ENCODE measurements at regions not wholly inside any gene's neighbourhood (a gene's known extent, or its start where the extent isn't known, plus 50 kb on each side); places are given as distances from the start of the nearest gene placed in this dataset.

DNA sequence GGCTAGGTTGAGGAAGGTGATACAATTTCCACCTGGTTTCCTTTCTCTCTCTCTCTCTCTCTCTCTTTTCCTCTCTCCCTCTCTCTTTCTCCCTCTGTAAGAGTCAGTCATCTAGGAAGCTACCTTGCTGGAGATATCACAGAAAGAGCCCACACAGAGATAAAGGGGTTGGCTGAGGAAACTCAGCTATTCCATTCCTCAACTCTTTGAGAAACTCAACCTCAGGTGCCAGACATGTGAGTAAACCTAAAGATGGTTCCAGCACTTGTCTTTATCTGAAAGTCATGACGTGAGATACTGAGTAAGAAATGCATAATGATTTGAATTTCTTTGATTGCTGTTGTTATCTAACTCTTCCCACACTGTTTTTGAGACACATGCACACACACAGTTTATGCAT lies 564.0 kb downstream of the SPOCK3 start (continued):
- TF ChIP-seq MAFK (IDR thresholded peaks at IDR 0.05; ENCODE audit: partially characterized antibody) = no peak
- TF ChIP-seq HOXB5 (CRISPR knock-in tag; IDR thresholded peaks at IDR 0.05) = no peak
- no peak for TF ChIP-seq ESRRA (IDR thresholded peaks at IDR 0.05; ENCODE audit: borderline replicate concordance, low read length)
- TF ChIP-seq, protein P1, sequence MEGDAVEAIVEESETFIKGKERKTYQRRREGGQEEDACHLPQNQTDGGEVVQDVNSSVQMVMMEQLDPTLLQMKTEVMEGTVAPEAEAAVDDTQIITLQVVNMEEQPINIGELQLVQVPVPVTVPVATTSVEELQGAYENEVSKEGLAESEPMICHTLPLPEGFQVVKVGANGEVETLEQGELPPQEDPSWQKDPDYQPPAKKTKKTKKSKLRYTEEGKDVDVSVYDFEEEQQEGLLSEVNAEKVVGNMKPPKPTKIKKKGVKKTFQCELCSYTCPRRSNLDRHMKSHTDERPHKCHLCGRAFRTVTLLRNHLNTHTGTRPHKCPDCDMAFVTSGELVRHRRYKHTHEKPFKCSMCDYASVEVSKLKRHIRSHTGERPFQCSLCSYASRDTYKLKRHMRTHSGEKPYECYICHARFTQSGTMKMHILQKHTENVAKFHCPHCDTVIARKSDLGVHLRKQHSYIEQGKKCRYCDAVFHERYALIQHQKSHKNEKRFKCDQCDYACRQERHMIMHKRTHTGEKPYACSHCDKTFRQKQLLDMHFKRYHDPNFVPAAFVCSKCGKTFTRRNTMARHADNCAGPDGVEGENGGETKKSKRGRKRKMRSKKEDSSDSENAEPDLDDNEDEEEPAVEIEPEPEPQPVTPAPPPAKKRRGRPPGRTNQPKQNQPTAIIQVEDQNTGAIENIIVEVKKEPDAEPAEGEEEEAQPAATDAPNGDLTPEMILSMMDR (IDR thresholded peaks at IDR 0.05) = no peak
- no peak for TF ChIP-seq CBX8 (IDR thresholded peaks at IDR 0.05)
- TF ChIP-seq SREBF2 (IDR thresholded peaks at IDR 0.05) = no peak

GRCh38 chr4:166673911-166674310 lies 560.4 kb downstream of the SPOCK3 start:
- Histone ChIP-seq H3K4me1 (no peaks in the 10 kb centered on the region), H3K27ac (no peak overlapping the region), H3K9me3 (no peaks in the 10 kb centered on the region), H3K4me2 (no peak overlapping the region), H3K4me3 (no peak overlapping the region)
- ChIA-PET POLR2A (no interaction called here), CTCF (no interaction called here)
- ATAC-seq (no peak), FAIRE-seq (no peak), DNase-seq (ENCODE audit: low read depth in 1 of 2, low spot score in 1 of 2) (no peak)
- TF ChIP-seq EP300 (IDR thresholded peaks at IDR 0.05) (no peak), JUN (IDR thresholded peaks at IDR 0.05) (no peak), MYC (IDR thresholded peaks at IDR 0.05; ENCODE audit: borderline replicate concordance, low read length) (no peak), KDM5A (IDR thresholded peaks at IDR 0.05) (no peak), CHD2 (IDR thresholded peaks at IDR 0.05; ENCODE audit: low read length, partially characterized antibody) (no peak), FOSL2 (IDR thresholded peaks at IDR 0.05) (no peak), FOSL2 (CRISPR knock-in tag; IDR thresholded peaks at IDR 0.05) (no peak), TFCP2L1 (CRISPR knock-in tag; IDR thresholded peaks at IDR 0.05) (no peak), RFX5 (IDR thresholded peaks at IDR 0.05) (no peak), NFE2L2 (conservative IDR thresholded peaks at IDR 0.05; ENCODE audit: low read length) (no peak), KDM1A (IDR thresholded peaks at IDR 0.05; ENCODE audit: low read depth) (no peak), TP53 (CRISPR knock-in tag; IDR thresholded peaks at IDR 0.05) (no peak), ESRRA (IDR thresholded peaks at IDR 0.05; ENCODE audit: borderline replicate concordance, low read length) (no peak), MAZ (IDR thresholded peaks at IDR 0.05; ENCODE audit: borderline replicate concordance, low read depth, low read length) (no peak), JUNB (IDR thresholded peaks at IDR 0.05) (no peak), ZFP36 (IDR thresholded peaks at IDR 0.05; ENCODE audit: borderline replicate concordance, partially characterized antibody) (no peak)
- TF ChIP-seq, protein P2, sequence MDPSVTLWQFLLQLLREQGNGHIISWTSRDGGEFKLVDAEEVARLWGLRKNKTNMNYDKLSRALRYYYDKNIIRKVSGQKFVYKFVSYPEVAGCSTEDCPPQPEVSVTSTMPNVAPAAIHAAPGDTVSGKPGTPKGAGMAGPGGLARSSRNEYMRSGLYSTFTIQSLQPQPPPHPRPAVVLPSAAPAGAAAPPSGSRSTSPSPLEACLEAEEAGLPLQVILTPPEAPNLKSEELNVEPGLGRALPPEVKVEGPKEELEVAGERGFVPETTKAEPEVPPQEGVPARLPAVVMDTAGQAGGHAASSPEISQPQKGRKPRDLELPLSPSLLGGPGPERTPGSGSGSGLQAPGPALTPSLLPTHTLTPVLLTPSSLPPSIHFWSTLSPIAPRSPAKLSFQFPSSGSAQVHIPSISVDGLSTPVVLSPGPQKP (IDR thresholded peaks at IDR 0.05; ENCODE audit: low read depth, low read length) = no peak
- TF ChIP-seq, protein P3, sequence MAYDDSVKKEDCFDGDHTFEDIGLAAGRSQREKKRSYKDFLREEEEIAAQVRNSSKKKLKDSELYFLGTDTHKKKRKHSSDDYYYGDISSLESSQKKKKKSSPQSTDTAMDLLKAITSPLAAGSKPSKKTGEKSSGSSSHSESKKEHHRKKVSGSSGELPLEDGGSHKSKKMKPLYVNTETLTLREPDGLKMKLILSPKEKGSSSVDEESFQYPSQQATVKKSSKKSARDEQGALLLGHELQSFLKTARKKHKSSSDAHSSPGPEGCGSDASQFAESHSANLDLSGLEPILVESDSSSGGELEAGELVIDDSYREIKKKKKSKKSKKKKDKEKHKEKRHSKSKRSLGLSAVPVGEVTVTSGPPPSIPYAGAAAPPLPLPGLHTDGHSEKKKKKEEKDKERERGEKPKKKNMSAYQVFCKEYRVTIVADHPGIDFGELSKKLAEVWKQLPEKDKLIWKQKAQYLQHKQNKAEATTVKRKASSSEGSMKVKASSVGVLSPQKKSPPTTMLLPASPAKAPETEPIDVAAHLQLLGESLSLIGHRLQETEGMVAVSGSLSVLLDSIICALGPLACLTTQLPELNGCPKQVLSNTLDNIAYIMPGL (CRISPR knock-in tag; IDR thresholded peaks at IDR 0.05; ENCODE audit: borderline replicate concordance) = no peak
- TF ChIP-seq, protein P4, sequence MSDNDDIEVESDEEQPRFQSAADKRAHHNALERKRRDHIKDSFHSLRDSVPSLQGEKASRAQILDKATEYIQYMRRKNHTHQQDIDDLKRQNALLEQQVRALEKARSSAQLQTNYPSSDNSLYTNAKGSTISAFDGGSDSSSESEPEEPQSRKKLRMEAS (IDR thresholded peaks at IDR 0.05) = no peak
- TF ChIP-seq, protein P5, sequence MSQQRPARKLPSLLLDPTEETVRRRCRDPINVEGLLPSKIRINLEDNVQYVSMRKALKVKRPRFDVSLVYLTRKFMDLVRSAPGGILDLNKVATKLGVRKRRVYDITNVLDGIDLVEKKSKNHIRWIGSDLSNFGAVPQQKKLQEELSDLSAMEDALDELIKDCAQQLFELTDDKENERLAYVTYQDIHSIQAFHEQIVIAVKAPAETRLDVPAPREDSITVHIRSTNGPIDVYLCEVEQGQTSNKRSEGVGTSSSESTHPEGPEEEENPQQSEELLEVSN (IDR thresholded peaks at IDR 0.05; ENCODE audit: borderline replicate concordance, low read depth) = no peak
- 33% methylated on average over 1 of the region's 1 CpG for whole genome bisulfite sequencing (ENCODE audit: missing lambda C conversion rate)
